ENCODE measurements at regions not wholly inside any gene's neighbourhood (a gene's known extent, or its start where the extent isn't known, plus 50 kb on each side); places are given as distances from the start of the nearest gene placed in this dataset.

DNA sequence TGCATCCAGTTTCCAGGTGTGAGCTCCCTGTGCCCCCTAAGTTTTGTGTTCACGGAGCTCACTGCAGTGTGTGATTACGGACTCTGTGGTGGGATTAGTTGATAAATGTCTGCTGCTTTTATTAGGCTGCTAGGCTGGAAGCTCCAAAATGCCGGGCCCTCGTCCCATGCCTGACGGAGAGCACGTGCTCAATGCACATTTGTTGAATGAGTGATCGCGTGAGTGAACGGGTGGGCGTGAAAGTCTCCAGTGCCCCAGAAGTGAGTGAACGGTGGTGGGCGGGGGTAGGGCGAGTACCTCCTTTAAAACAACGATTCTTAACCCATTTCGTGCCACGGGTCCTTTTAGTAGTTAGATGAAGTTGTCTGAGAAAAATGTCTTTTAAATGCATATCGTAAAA, 175.5 kb downstream of the AACS start:
- H3K4me2 ChIP-seq (ENCODE audit: insufficient read depth in 1 of 2, low read depth in 2 of 2, low read length in 2 of 2), result no peak overlapping the region
- H4K8ac ChIP-seq (ENCODE audit: extremely low read depth, insufficient read depth, low read length), result peak overlapping the region; percentile 41; the same call in 1 of the 2 replicates
- no peak overlapping the region for H2BK120ac ChIP-seq (replicated peaks; ENCODE audit: low read depth, low read length)
- ChIA-PET POLR2A (ENCODE audit: partially characterized antibody) (interaction anchor here (1.0 kb wide), 1 partner anchor 163 kb away, joined by 3 read pairs; no protein-coding TSS in a partner anchor), CTCF (ENCODE audit: partially characterized antibody) (interaction anchor here (0.8 to 1.8 kb wide), 7 partner anchors 14 to 162 kb away, joined by 3 to 10 read pairs (median 4); no protein-coding TSS in a partner anchor)
- H3K23me2 ChIP-seq (ENCODE audit: low read depth, low read length), result no peaks in the 10 kb centered on the region
- no peaks in the 10 kb centered on the region; a peak in 1 of 8 replicates for H3K36me3 ChIP-seq (ENCODE audit: control insufficient read depth in 2 of 4, insufficient read depth in 4 of 4, low read length in 3 of 4)
- no peak overlapping the region for H3K56ac ChIP-seq (replicated peaks; ENCODE audit: insufficient read length, low read depth, low read length)
- peaks cover 2 to 12% (median 4%) of the 10 kb centered on the region in 4 experiments; a peak in 6 of 7 replicates for H3K4me1 ChIP-seq (replicated peaks in 1 of 4; ENCODE audit: control insufficient read depth in 3 of 4, insufficient read depth in 4 of 4, low read length in 3 of 4)
- peaks cover 20% of the 10 kb centered on the region for H3K79me1 ChIP-seq (ENCODE audit: low read depth, low read length)
- no peak overlapping the region for H4K91ac ChIP-seq (replicated peaks; ENCODE audit: insufficient read length, low read length)
- DNase-seq (ENCODE audit: low read depth in 1 of 2, low spot score in 2 of 2), result no peak
- no peak overlapping the region for H2BK15ac ChIP-seq (ENCODE audit: low read length)
- H3K79me2 ChIP-seq (ENCODE audit: control insufficient read depth in 1 of 2, insufficient read depth in 2 of 2, low read length in 2 of 2), result peaks cover 0 to 65% of the 10 kb centered on the region in 2 experiments; a peak in 2 of 4 replicates
- H3K27ac ChIP-seq (ENCODE audit: low read depth, low read length), result no peak overlapping the region
- no peak for FAIRE-seq
- no peaks in the 10 kb centered on the region for H3K27me3 ChIP-seq (replicated peaks in 1 of 4; ENCODE audit: control insufficient read depth in 3 of 4, extremely low read depth in 1 of 4, insufficient read depth in 3 of 4, low read length in 3 of 4)
- no peak overlapping the region for H2BK12ac ChIP-seq (ENCODE audit: low read depth, low read length)
- WGBS, 2 experiments (ENCODE audit: extremely low coverage in 1 of 2, insufficient coverage in 1 of 2, insufficient read length in 1 of 2, insufficient replicate concordance in 2 of 2, low coverage in 1 of 2, low lambda C conversion rate in 2 of 2, missing lambda C conversion rate in 1 of 2), result 94% methylated on average over 17 of the region's 17 CpGs; no CpG with 5 or more reads in 1 of the 2 experiments
- no peak overlapping the region for H3K14ac ChIP-seq (ENCODE audit: insufficient read length)
- H3K9ac ChIP-seq (replicated peaks in 1 of 4; ENCODE audit: extremely low read depth in 1 of 4, low read depth in 3 of 4, low read length in 3 of 4), result no peak overlapping the region; a peak in 1 of 7 replicates
- H2AK5ac ChIP-seq (ENCODE audit: low read depth, low read length), result no peak overlapping the region
- H2BK5ac ChIP-seq (ENCODE audit: low read depth, low read length), result no peak overlapping the region
- no peak overlapping the region for H3K4me3 ChIP-seq (ENCODE audit: extremely low read depth in 1 of 4, insufficient read depth in 2 of 4, low read depth in 3 of 4, low read length in 4 of 4)
- H4K20me1 ChIP-seq (replicated peaks in 1 of 2; ENCODE audit: control insufficient read depth in 1 of 2, insufficient read depth in 2 of 2, low read length in 2 of 2), result peaks cover 12 to 14% of the 10 kb centered on the region in 2 experiments
- no peak overlapping the region for H2AFZ ChIP-seq (ENCODE audit: low read length)
- no peak overlapping the region for H3K4ac ChIP-seq (replicated peaks; ENCODE audit: insufficient read length, low read depth, low read length)
- TF ChIP-seq CBX5 (IDR thresholded peaks at IDR 0.05; ENCODE audit: low read depth, low read length) (no peak), SIRT6 (IDR thresholded peaks at IDR 0.05; ENCODE audit: low read length) (no peak), YY1 (IDR thresholded peaks at IDR 0.05; ENCODE audit: low read depth, low read length) (no peak), NANOG (IDR thresholded peaks at IDR 0.05; ENCODE audit: insufficient read depth, low read depth, low read length, poor library complexity, severe bottlenecking) (no peak), MAFK (IDR thresholded peaks at IDR 0.05; ENCODE audit: low read depth, low read length) (no peak), EP300 (IDR thresholded peaks at IDR 0.05; ENCODE audit: borderline replicate concordance in 1 of 2, low read depth in 2 of 2, low read length in 2 of 2) (no peak)
- TF ChIP-seq, protein P1, sequence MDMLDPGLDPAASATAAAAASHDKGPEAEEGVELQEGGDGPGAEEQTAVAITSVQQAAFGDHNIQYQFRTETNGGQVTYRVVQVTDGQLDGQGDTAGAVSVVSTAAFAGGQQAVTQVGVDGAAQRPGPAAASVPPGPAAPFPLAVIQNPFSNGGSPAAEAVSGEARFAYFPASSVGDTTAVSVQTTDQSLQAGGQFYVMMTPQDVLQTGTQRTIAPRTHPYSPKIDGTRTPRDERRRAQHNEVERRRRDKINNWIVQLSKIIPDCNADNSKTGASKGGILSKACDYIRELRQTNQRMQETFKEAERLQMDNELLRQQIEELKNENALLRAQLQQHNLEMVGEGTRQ (IDR thresholded peaks at IDR 0.05; ENCODE audit: low read length), result no peak
- no peak overlapping the region for H3K18ac ChIP-seq (ENCODE audit: extremely low read depth, low read length)
- no peak overlapping the region for H2BK20ac ChIP-seq (ENCODE audit: low read length)
- H4K5ac ChIP-seq (ENCODE audit: insufficient read length, low read depth, low read length), result no peak overlapping the region
- H3K9me3 ChIP-seq (ENCODE audit: insufficient read depth in 2 of 2, low read depth in 1 of 2, low read length in 1 of 2), result no peaks in the 10 kb centered on the region
- no peak overlapping the region for H3K23ac ChIP-seq (ENCODE audit: insufficient read length)
